Endothelial cell of umbilical vein (primary cell): ENCODE measurements at regions not wholly inside any gene's neighbourhood (a gene's known extent, or its start where the extent isn't known, plus 50 kb on each side); places are given as distances from the start of the nearest gene placed in this dataset.

Experiments used
- BruUV-seq: library from RNA; stranded (reverse); fragments of 400-500 nt; replicated peaks from 2 replicates; lab custom pipeline; 2021; lab: Mats Ljungman, UMichigan
- CTCF ChIA-PET: fragments of 300-600, 350-600 bp; sonication (Branson Sonifier 250); formaldehyde crosslinking; loops from one replicate; lab custom pipeline; 2021; ENCODE audit warnings: antibody characterized with exemption, inconsistent platforms; lab: Charles Lee
- POLR2A ChIA-PET: fragments of 300-600, 350-600 bp; sonication (Branson Sonifier 250); formaldehyde crosslinking; loops from one replicate; lab custom pipeline; 2021; ENCODE audit warnings: antibody characterized with exemption, inconsistent platforms; lab: Charles Lee
- DNase-seq: peaks from one replicate; pipeline ENCODE4 v3.0.0-alpha.2; 2011; ENCODE audit warnings: low read depth, low spot score
- FAIRE-seq: peaks from 2 replicates; lab custom pipeline; 2011; peaks lifted over from hg19 to GRCh38; lab: Jason Lieb, UNC
- H2AFZ ChIP-seq: 2 replicates; pipeline ENCODE4 v1.6.0; 2012; ENCODE audit warnings: low read depth, low read length, control low read depth, inconsistent platforms
- H3K27ac ChIP-seq: 2 replicates; pipeline ENCODE4 v1.5.1; 2011; ENCODE audit warnings: low read depth, mild to moderate bottlenecking, control low read depth, low read length, moderate library complexity; ENCODE audit not compliant: insufficient read depth
- H3K27me3 ChIP-seq, 2 experiments: 2 replicates each; pipeline versions ENCODE4 v1.6.0 to v1.6.1; 2011; ENCODE audit warnings: low read length in 2 of 2, mixed read lengths in 1 of 2; ENCODE audit not compliant: control insufficient read depth in 2 of 2, insufficient read depth in 2 of 2
- H3K36me3 ChIP-seq, 2 experiments: 2 replicates in 1 of 2; 3 replicates in 1 of 2; pipeline ENCODE4 v1.5.1; 2011; ENCODE audit warnings: low read length in 2 of 2, mild to moderate bottlenecking in 1 of 2, moderate library complexity in 1 of 2; ENCODE audit not compliant: control insufficient read depth in 2 of 2, insufficient read depth in 2 of 2; ENCODE audit errors: extremely low read depth in 1 of 2
- H3K4me1 ChIP-seq: 3 replicates; pipeline ENCODE4 v1.5.1; 2011; ENCODE audit warnings: mild to moderate bottlenecking, low read length; ENCODE audit not compliant: control insufficient read depth, insufficient read depth; ENCODE audit errors: extremely low read depth
- H3K4me2 ChIP-seq: 2 replicates; pipeline ENCODE4 v1.6.1; 2011; ENCODE audit warnings: low read length, control low read depth, mixed read lengths; ENCODE audit not compliant: insufficient read depth
- H3K4me3 ChIP-seq, 3 experiments: fragments of 200-600 bp in 1 of 3; sonication (generic), shearing (Covaris generic) in 1 of 3; replicated peaks in 1 of 3; 2 replicates each; pipeline ENCODE4 v1.5.1; 2011 to 2016; ENCODE audit warnings: control low read depth in 3 of 3, low read length in 3 of 3, mild to moderate bottlenecking in 2 of 3, inconsistent platforms in 1 of 3, low read depth in 1 of 3, moderate library complexity in 1 of 3; ENCODE audit not compliant: insufficient read depth in 1 of 3
- H3K79me2 ChIP-seq: 2 replicates; pipeline ENCODE4 v1.6.0; 2012; ENCODE audit warnings: low read length, inconsistent platforms; ENCODE audit not compliant: control insufficient read depth, insufficient read depth
- H3K9ac ChIP-seq: replicated peaks from 2 replicates; pipeline ENCODE3; 2011; ENCODE audit warnings: low read length, control low read depth; ENCODE audit not compliant: insufficient read depth; ENCODE audit errors: extremely low read depth
- H3K9me1 ChIP-seq: replicated peaks from 3 replicates; pipeline ENCODE4 v1.6.0; 2011; ENCODE audit warnings: mild to moderate bottlenecking, low read length; ENCODE audit not compliant: control insufficient read depth, insufficient read depth; ENCODE audit errors: extremely low read depth
- H3K9me3 ChIP-seq: replicated peaks from 2 replicates; pipeline ENCODE4 v1.5.1; 2012; ENCODE audit warnings: low read length, inconsistent platforms; ENCODE audit not compliant: control insufficient read depth, insufficient read depth
- H4K20me1 ChIP-seq: replicated peaks from 2 replicates; pipeline ENCODE3; 2011; ENCODE audit warnings: mild to moderate bottlenecking, low read length; ENCODE audit not compliant: control insufficient read depth, insufficient read depth; ENCODE audit errors: extremely low read depth
- EZH2 ChIP-seq: IDR thresholded peaks from 2 replicates; pipeline ENCODE4 v1.6.1; 2012; ENCODE audit warnings: borderline replicate concordance, low read depth, mild to moderate bottlenecking, moderate library complexity, low read length, inconsistent platforms; ENCODE audit not compliant: severe bottlenecking
- FOS ChIP-seq: IDR thresholded peaks from 2 replicates; pipeline ENCODE4 v1.6.1; 2011; ENCODE audit warnings: mild to moderate bottlenecking, low read length, moderate library complexity, borderline replicate concordance; ENCODE audit not compliant: insufficient read depth
- GATA2 ChIP-seq: IDR thresholded peaks from 2 replicates; pipeline ENCODE4 v1.7.0; 2011; ENCODE audit warnings: low read depth, mild to moderate bottlenecking, moderate library complexity, mixed read lengths, low read length; ENCODE audit not compliant: insufficient read length, insufficient read depth
- JUN ChIP-seq: IDR thresholded peaks from 2 replicates; pipeline ENCODE4 v1.6.1; 2011; ENCODE audit warnings: borderline replicate concordance, low read depth; ENCODE audit not compliant: insufficient read length, insufficient read depth
- MAX ChIP-seq: IDR thresholded peaks from 2 replicates; pipeline ENCODE4 v1.6.1; 2011; ENCODE audit not compliant: insufficient read depth, insufficient read length
- MYC ChIP-seq: IDR thresholded peaks from one replicate; pipeline ENCODE4 v1.6.1; 2011; ENCODE audit warnings: mild to moderate bottlenecking, low read depth, low read length
- POLR2A ChIP-seq: IDR thresholded peaks from 2 replicates; pipeline ENCODE4 v1.6.1; 2012; ENCODE audit warnings: low read depth, mild to moderate bottlenecking, control low read depth, low read length
- POLR2AphosphoS5 ChIP-seq: IDR thresholded peaks from 2 replicates; pipeline ENCODE4 v1.6.1; 2012; ENCODE audit warnings: low read depth, mild to moderate bottlenecking, control low read depth, low read length, moderate library complexity; ENCODE audit not compliant: insufficient read depth
- dilution Hi-C: fragments of 300-500 bp; cut with MboI; formaldehyde crosslinking; loops from one replicate; pipeline ENCODE4 v1.15.0; 2019; ENCODE audit warnings: low sequenced_read_pairs; ENCODE audit not compliant: extremely low pct_ligation_motif_present
- intact Hi-C: fragments of 100-400 bp; cut with micrococcal nuclease; formaldehyde crosslinking; loops from one replicate; pipeline ENCODE4 v1.10.0; 2022
- TF ChIP-seq, protein P1 (sequence below), 2 donors: IDR thresholded peaks; 1 replicate in 1 of 2; 2 replicates in 1 of 2; pipeline ENCODE4 v1.5.1; 2011; ENCODE audit warnings: low read length in 2 of 2, mild to moderate bottlenecking in 2 of 2, moderate library complexity in 2 of 2, control low read depth in 1 of 2, inconsistent platforms in 1 of 2, low read depth in 1 of 2; ENCODE audit not compliant: insufficient read depth in 1 of 2; ENCODE audit errors: extremely low read depth in 1 of 2

- ChIA-PET CTCF (no interaction called here), POLR2A (no interaction called here)
- no peak overlapping the region for H2AFZ ChIP-seq
- no peaks in the 10 kb centered on the region for H3K79me2 ChIP-seq
- peaks cover 4% of the 10 kb centered on the region for H3K9me3 ChIP-seq
- no peaks in the 10 kb centered on the region for H3K36me3 ChIP-seq
- dilution Hi-C loops, result no loop called here
- no peak overlapping the region for H3K27ac ChIP-seq
- no peaks in the 10 kb centered on the region for H3K4me1 ChIP-seq
- no peak overlapping the region for H3K9ac ChIP-seq
- no peak for DNase-seq
- H3K27me3 ChIP-seq, result no peaks in the 10 kb centered on the region
- H3K9me1 ChIP-seq, result no peaks in the 10 kb centered on the region
- H4K20me1 ChIP-seq, result no peaks in the 10 kb centered on the region
- H3K4me3 ChIP-seq, result no peak overlapping the region
- H3K4me2 ChIP-seq, result no peak overlapping the region
- no peak for FAIRE-seq
- no peak for TF ChIP-seq MYC
- no peak for TF ChIP-seq MAX
- TF ChIP-seq POLR2A, result no peak
- no peak for TF ChIP-seq GATA2
- TF ChIP-seq JUN, result no peak
- TF ChIP-seq POLR2AphosphoS5, result no peak
- no peak for TF ChIP-seq FOS
- TF ChIP-seq EZH2, result no peak
- TF ChIP-seq, protein P1, sequence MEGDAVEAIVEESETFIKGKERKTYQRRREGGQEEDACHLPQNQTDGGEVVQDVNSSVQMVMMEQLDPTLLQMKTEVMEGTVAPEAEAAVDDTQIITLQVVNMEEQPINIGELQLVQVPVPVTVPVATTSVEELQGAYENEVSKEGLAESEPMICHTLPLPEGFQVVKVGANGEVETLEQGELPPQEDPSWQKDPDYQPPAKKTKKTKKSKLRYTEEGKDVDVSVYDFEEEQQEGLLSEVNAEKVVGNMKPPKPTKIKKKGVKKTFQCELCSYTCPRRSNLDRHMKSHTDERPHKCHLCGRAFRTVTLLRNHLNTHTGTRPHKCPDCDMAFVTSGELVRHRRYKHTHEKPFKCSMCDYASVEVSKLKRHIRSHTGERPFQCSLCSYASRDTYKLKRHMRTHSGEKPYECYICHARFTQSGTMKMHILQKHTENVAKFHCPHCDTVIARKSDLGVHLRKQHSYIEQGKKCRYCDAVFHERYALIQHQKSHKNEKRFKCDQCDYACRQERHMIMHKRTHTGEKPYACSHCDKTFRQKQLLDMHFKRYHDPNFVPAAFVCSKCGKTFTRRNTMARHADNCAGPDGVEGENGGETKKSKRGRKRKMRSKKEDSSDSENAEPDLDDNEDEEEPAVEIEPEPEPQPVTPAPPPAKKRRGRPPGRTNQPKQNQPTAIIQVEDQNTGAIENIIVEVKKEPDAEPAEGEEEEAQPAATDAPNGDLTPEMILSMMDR (IDR thresholded peaks at IDR 0.05; ENCODE audit: extremely low read depth in 1 of 2, insufficient read depth in 1 of 2, low read depth in 1 of 2, low read length in 2 of 2), result no peak
- no TSS peak for BruUV-seq
- intact Hi-C loops, result no loop called here
Measured at GRCh38 chr6:169029861-169030260, 223.8 kb downstream of the THBS2 start.
